WTC11 (cell line): ENCODE measurements at regions not wholly inside any gene's neighbourhood (a gene's known extent, or its start where the extent isn't known, plus 50 kb on each side); places are given as distances from the start of the nearest gene placed in this dataset.

ENCODE experiments used
- CREM ChIP-seq: sonication (generic); formaldehyde crosslinking; IDR thresholded peaks from 2 replicates; pipeline ENCODE4 v1.8.1; 2022; ENCODE audit warnings: mild to moderate bottlenecking, missing genetic modification reagents, moderate library complexity
- ELF4 ChIP-seq: sonication (generic); formaldehyde crosslinking; IDR thresholded peaks from 2 replicates; pipeline ENCODE4 v1.8.1; 2022; ENCODE audit warnings: low read depth, mild to moderate bottlenecking, moderate library complexity, missing genetic modification reagents
- ETV6 ChIP-seq: sonication (generic); formaldehyde crosslinking; IDR thresholded peaks from 2 replicates; pipeline ENCODE4 v1.8.1; 2022; ENCODE audit warnings: mild to moderate bottlenecking, missing genetic modification reagents
- JUN ChIP-seq: sonication (generic); formaldehyde crosslinking; IDR thresholded peaks from 2 replicates; pipeline ENCODE4 v1.8.0; 2023; ENCODE audit warnings: mild to moderate bottlenecking, missing genetic modification reagents
- NR1H2 ChIP-seq: sonication (generic); formaldehyde crosslinking; IDR thresholded peaks from 2 replicates; pipeline ENCODE4 v1.9.0; 2021; ENCODE audit warnings: mild to moderate bottlenecking, moderate library complexity, missing genetic modification reagents
- NR3C1 ChIP-seq: sonication (generic); formaldehyde crosslinking; conservative IDR thresholded peaks from 2 replicates; pipeline ENCODE4 v1.8.1; 2023; ENCODE audit warnings: low read depth, mild to moderate bottlenecking, missing genetic modification reagents
- SP1 ChIP-seq: sonication (generic); formaldehyde crosslinking; conservative IDR thresholded peaks from 2 replicates; pipeline ENCODE4 v1.8.1; 2022; ENCODE audit warnings: missing genetic modification reagents
- ZNF423 ChIP-seq: fragments of 250-450 bp; sonication (Bioruptor Pico); IDR thresholded peaks from 2 replicates; pipeline ENCODE4 v2.1.2; 2022; ENCODE audit warnings: mild to moderate bottlenecking, moderate library complexity
- TF ChIP-seq, protein P1 (sequence below): fragments of 200-600 bp; IDR thresholded peaks from 2 replicates; pipeline ENCODE4 v1.8.0; 2022; ENCODE audit warnings: antibody characterized with exemption
- TF ChIP-seq, protein P2 (sequence below): sonication (generic); formaldehyde crosslinking; IDR thresholded peaks from 2 replicates; pipeline ENCODE4 v1.8.0; 2022; ENCODE audit warnings: mild to moderate bottlenecking, missing genetic modification reagents
- TF ChIP-seq, protein P3 (sequence below): sonication (generic); formaldehyde crosslinking; IDR thresholded peaks from 2 replicates; pipeline ENCODE4 v1.8.1; 2023; ENCODE audit warnings: mild to moderate bottlenecking, missing genetic modification reagents, moderate library complexity
- TF ChIP-seq, protein P4 (sequence below): sonication (generic); formaldehyde crosslinking; IDR thresholded peaks from 2 replicates; pipeline ENCODE4 v1.8.1; 2023; ENCODE audit warnings: mild to moderate bottlenecking, missing genetic modification reagents, moderate library complexity
- TF ChIP-seq, protein P5 (sequence below): sonication (generic); formaldehyde crosslinking; IDR thresholded peaks from 2 replicates; pipeline ENCODE4 v1.8.0; 2022; ENCODE audit warnings: mild to moderate bottlenecking, missing genetic modification reagents

DNA sequence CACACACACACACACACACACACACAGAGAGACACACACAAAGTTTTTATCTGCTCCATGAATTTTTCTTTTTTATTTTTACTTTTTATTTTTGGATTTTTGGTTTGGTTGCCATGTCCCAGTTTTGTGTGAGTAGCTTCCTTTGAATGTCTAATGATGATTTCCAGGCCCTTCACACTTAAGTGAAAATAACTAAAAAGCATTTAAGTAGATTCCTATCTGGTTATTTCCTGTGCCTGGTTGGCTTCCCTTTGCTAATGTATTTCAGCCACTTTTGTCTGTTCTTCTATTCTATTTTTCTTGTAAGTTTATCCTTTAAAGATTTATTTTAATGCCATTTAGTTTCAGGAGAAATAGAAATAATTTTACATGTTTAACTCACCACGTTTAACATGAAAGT lies 755.4 kb downstream of the SLC6A15 start:
- no peak for TF ChIP-seq CREM (CRISPR knock-in tag)
- no peak for TF ChIP-seq ZNF423
- no peak for TF ChIP-seq SP1 (CRISPR knock-in tag)
- TF ChIP-seq ETV6 (CRISPR knock-in tag) = no peak
- no peak for TF ChIP-seq JUN (CRISPR knock-in tag)
- TF ChIP-seq, protein P1, sequence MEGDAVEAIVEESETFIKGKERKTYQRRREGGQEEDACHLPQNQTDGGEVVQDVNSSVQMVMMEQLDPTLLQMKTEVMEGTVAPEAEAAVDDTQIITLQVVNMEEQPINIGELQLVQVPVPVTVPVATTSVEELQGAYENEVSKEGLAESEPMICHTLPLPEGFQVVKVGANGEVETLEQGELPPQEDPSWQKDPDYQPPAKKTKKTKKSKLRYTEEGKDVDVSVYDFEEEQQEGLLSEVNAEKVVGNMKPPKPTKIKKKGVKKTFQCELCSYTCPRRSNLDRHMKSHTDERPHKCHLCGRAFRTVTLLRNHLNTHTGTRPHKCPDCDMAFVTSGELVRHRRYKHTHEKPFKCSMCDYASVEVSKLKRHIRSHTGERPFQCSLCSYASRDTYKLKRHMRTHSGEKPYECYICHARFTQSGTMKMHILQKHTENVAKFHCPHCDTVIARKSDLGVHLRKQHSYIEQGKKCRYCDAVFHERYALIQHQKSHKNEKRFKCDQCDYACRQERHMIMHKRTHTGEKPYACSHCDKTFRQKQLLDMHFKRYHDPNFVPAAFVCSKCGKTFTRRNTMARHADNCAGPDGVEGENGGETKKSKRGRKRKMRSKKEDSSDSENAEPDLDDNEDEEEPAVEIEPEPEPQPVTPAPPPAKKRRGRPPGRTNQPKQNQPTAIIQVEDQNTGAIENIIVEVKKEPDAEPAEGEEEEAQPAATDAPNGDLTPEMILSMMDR = no peak
- TF ChIP-seq, protein P2, sequence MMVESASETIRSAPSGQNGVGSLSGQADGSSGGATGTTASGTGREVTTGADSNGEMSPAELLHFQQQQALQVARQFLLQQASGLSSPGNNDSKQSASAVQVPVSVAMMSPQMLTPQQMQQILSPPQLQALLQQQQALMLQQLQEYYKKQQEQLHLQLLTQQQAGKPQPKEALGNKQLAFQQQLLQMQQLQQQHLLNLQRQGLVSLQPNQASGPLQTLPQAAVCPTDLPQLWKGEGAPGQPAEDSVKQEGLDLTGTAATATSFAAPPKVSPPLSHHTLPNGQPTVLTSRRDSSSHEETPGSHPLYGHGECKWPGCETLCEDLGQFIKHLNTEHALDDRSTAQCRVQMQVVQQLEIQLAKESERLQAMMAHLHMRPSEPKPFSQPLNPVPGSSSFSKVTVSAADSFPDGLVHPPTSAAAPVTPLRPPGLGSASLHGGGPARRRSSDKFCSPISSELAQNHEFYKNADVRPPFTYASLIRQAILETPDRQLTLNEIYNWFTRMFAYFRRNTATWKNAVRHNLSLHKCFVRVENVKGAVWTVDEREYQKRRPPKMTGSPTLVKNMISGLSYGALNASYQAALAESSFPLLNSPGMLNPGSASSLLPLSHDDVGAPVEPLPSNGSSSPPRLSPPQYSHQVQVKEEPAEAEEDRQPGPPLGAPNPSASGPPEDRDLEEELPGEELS (CRISPR knock-in tag) = no peak
- no peak for TF ChIP-seq ELF4 (CRISPR knock-in tag)
- TF ChIP-seq, protein P3, sequence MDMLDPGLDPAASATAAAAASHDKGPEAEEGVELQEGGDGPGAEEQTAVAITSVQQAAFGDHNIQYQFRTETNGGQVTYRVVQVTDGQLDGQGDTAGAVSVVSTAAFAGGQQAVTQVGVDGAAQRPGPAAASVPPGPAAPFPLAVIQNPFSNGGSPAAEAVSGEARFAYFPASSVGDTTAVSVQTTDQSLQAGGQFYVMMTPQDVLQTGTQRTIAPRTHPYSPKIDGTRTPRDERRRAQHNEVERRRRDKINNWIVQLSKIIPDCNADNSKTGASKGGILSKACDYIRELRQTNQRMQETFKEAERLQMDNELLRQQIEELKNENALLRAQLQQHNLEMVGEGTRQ (CRISPR knock-in tag) = no peak
- TF ChIP-seq, protein P4, sequence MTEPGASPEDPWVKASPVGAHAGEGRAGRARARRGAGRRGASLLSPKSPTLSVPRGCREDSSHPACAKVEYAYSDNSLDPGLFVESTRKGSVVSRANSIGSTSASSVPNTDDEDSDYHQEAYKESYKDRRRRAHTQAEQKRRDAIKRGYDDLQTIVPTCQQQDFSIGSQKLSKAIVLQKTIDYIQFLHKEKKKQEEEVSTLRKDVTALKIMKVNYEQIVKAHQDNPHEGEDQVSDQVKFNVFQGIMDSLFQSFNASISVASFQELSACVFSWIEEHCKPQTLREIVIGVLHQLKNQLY (CRISPR knock-in tag) = no peak
- TF ChIP-seq, protein P5, sequence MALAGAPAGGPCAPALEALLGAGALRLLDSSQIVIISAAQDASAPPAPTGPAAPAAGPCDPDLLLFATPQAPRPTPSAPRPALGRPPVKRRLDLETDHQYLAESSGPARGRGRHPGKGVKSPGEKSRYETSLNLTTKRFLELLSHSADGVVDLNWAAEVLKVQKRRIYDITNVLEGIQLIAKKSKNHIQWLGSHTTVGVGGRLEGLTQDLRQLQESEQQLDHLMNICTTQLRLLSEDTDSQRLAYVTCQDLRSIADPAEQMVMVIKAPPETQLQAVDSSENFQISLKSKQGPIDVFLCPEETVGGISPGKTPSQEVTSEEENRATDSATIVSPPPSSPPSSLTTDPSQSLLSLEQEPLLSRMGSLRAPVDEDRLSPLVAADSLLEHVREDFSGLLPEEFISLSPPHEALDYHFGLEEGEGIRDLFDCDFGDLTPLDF (CRISPR knock-in tag) = no peak
- TF ChIP-seq NR1H2 (CRISPR knock-in tag) = no peak
- TF ChIP-seq NR3C1 = no peak
